Gastrocnemius medialis (tissue), 4 donors: ENCODE measurements at regions not wholly inside any gene's neighbourhood (a gene's known extent, or its start where the extent isn't known, plus 50 kb on each side); places are given as distances from the start of the nearest gene placed in this dataset.

ENCODE experiments used
- CTCF ChIP-seq, 5 experiments: fragments of 450-650 bp in 3 of 5; fragments of 200-600 bp in 2 of 5; sonication (generic) in 2 of 5; IDR thresholded peaks in 4 of 5; conservative IDR thresholded peaks in 1 of 5; 1 replicate in 4 of 5; 2 replicates in 1 of 5; pipeline ENCODE4 v1.5.1; 2016 to 2019; ENCODE audit warnings: antibody characterized with exemption in 5 of 5, mild to moderate bottlenecking in 3 of 5, moderate library complexity in 3 of 5
- POLR2A ChIP-seq, 2 donors: fragments of 450-650 bp; IDR thresholded peaks; one replicate each; pipeline ENCODE4 v1.6.1; 2017; ENCODE audit warnings: antibody characterized with exemption in 2 of 2, mild to moderate bottlenecking in 2 of 2, moderate library complexity in 2 of 2

- TF ChIP-seq CTCF (IDR thresholded peaks at IDR 0.05 in 4 of 5, conservative IDR thresholded peaks at IDR 0.05 in 1 of 5): no peak
- TF ChIP-seq POLR2A (IDR thresholded peaks at IDR 0.05): no peak
Measured at GRCh38 chr4:22052076-22052475, 103.5 kb upstream of the KCNIP4 start.
